ENCODE measurements at regions not wholly inside any gene's neighbourhood (a gene's known extent, or its start where the extent isn't known, plus 50 kb on each side); places are given as distances from the start of the nearest gene placed in this dataset.

- CTCF ChIA-PET: interaction anchor here (0.8 to 5.2 kb wide), 4 partner anchors 10 to 313 kb away, joined by 3 to 42 read pairs (median 7); no protein-coding TSS in a partner anchor
- Histone ChIP-seq H3K4me3 (ENCODE audit: control extremely low read depth in 1 of 5, extremely low read depth in 1 of 5, insufficient read depth in 1 of 5, low read depth in 2 of 5, low read length in 4 of 5) (no peak overlapping the region), H3K9me3 (ENCODE audit: control extremely low read depth in 1 of 3, control insufficient read depth in 2 of 3, insufficient read depth in 1 of 3, low read length in 2 of 3) (no peaks in the 10 kb centered on the region), H3K9ac (ENCODE audit: low read length) (no peak overlapping the region), H4K20me1 (ENCODE audit: control insufficient read depth, insufficient read depth, low read length, poor library complexity, severe bottlenecking) (no peaks in the 10 kb centered on the region), H3K79me2 (ENCODE audit: control insufficient read depth, insufficient read depth, low read length) (no peaks in the 10 kb centered on the region), H3K27me3 (replicated peaks in 1 of 4; ENCODE audit: control extremely low read depth in 1 of 4, control insufficient read depth in 3 of 4, insufficient read depth in 4 of 4, low read length in 3 of 4) (peaks cover 0 to 9% (median 0%) of the 10 kb centered on the region in 4 experiments), H3K36me3 (replicated peaks in 1 of 2; ENCODE audit: control extremely low read depth in 1 of 2, control insufficient read depth in 1 of 2, extremely low read depth in 1 of 2, insufficient read depth in 2 of 2, low read length in 1 of 2) (no peaks in the 10 kb centered on the region), H3K4me1 (ENCODE audit: control insufficient read depth in 2 of 2, insufficient read depth in 2 of 2, low read length in 2 of 2) (peaks cover 27 to 35% of the 10 kb centered on the region in 2 donors), H3K27ac (ENCODE audit: low read length in 2 of 2) (no peak overlapping the region), H2AFZ (ENCODE audit: insufficient read depth, low read depth, low read length, poor library complexity, severe bottlenecking) (no peak overlapping the region), H3K4me2 (replicated peaks; ENCODE audit: low read depth, low read length, poor library complexity, severe bottlenecking) (no peak overlapping the region)
- intact Hi-C loops (cut with micrococcal nuclease): loop anchor here (5.0 kb wide), 1 partner anchor 265 kb away; no protein-coding TSS in a partner anchor
- DNase-seq (no peak), ATAC-seq (ENCODE audit: low read depth) (no peak)
- POLR2A ChIA-PET: no interaction called here
- Mint-ChIP-seq H3K27ac (no peak overlapping the region), H3K9me3 (ENCODE audit: insufficient read depth) (no peaks in the 10 kb centered on the region), H3K4me1 (peaks cover 40% of the 10 kb centered on the region), H3K27me3 (no peaks in the 10 kb centered on the region), H3K4me3 (no peak overlapping the region)
- TF ChIP-seq EZH2 (IDR thresholded peaks at IDR 0.05; ENCODE audit: borderline replicate concordance, insufficient read depth, low read depth, low read length, poor library complexity, severe bottlenecking): no peak
- no peak for TF ChIP-seq CTCF (IDR thresholded peaks at IDR 0.05)
- 89% methylated on average over 6 of the region's 8 CpGs for WGBS (ENCODE audit: insufficient coverage)
Observed at GRCh38 chr2:47302308-47302707, 66.8 kb upstream of the EPCAM start.

- Histone ChIP-seq H3K79me2 (ENCODE audit: control insufficient read depth, insufficient read depth, low read length) (no peaks in the 10 kb centered on the region), H4K20me1 (ENCODE audit: control insufficient read depth, insufficient read depth, low read length, poor library complexity, severe bottlenecking) (no peaks in the 10 kb centered on the region), H3K4me3 (ENCODE audit: control extremely low read depth in 1 of 5, extremely low read depth in 1 of 5, insufficient read depth in 1 of 5, low read depth in 2 of 5, low read length in 4 of 5) (no peak overlapping the region), H3K4me1 (ENCODE audit: control insufficient read depth in 2 of 2, insufficient read depth in 2 of 2, low read length in 2 of 2) (peaks cover 27 to 35% of the 10 kb centered on the region in 2 donors), H3K27ac (ENCODE audit: low read length in 2 of 2) (no peak overlapping the region), H3K4me2 (replicated peaks; ENCODE audit: low read depth, low read length, poor library complexity, severe bottlenecking) (peak overlapping the region; percentile 69), H2AFZ (ENCODE audit: insufficient read depth, low read depth, low read length, poor library complexity, severe bottlenecking) (no peak overlapping the region), H3K9ac (ENCODE audit: low read length) (no peak overlapping the region), H3K27me3 (replicated peaks in 1 of 4; ENCODE audit: control extremely low read depth in 1 of 4, control insufficient read depth in 3 of 4, insufficient read depth in 4 of 4, low read length in 3 of 4) (peaks cover 0 to 9% (median 0%) of the 10 kb centered on the region in 4 experiments), H3K9me3 (ENCODE audit: control extremely low read depth in 1 of 3, control insufficient read depth in 2 of 3, insufficient read depth in 1 of 3, low read length in 2 of 3) (no peaks in the 10 kb centered on the region), H3K36me3 (replicated peaks in 1 of 2; ENCODE audit: control extremely low read depth in 1 of 2, control insufficient read depth in 1 of 2, extremely low read depth in 1 of 2, insufficient read depth in 2 of 2, low read length in 1 of 2) (no peaks in the 10 kb centered on the region)
- ChIA-PET CTCF (interaction anchor here (0.8 to 5.2 kb wide), 11 partner anchors 9 to 556 kb away, joined by 3 to 42 read pairs (median 6); no protein-coding TSS in a partner anchor), POLR2A (interaction anchor here (1.2 kb wide), 1 partner anchor 26 kb away, joined by 6 read pairs; no protein-coding TSS in a partner anchor)
- DNase-seq (no peak), ATAC-seq (ENCODE audit: low read depth) (no peak)
- Mint-ChIP-seq H3K27me3 (no peaks in the 10 kb centered on the region), H3K27ac (no peak overlapping the region), H3K4me1 (peaks cover 40% of the 10 kb centered on the region), H3K4me3 (no peak overlapping the region), H3K9me3 (ENCODE audit: insufficient read depth) (no peaks in the 10 kb centered on the region)
- 71% methylated on average over 3 of the region's 4 CpGs for WGBS (ENCODE audit: insufficient coverage)
- intact Hi-C loops (cut with micrococcal nuclease): loop anchor here (2.0 to 5.0 kb wide), 2 partner anchors 29 to 264 kb away; no protein-coding TSS in a partner anchor
- TF ChIP-seq CTCF (IDR thresholded peaks at IDR 0.05) (no peak), EZH2 (IDR thresholded peaks at IDR 0.05; ENCODE audit: borderline replicate concordance, insufficient read depth, low read depth, low read length, poor library complexity, severe bottlenecking) (no peak)
Observed at GRCh38 chr2:47301731-47302130, 67.4 kb upstream of the EPCAM start.
